Loucy (cell line): ENCODE measurements at regions not wholly inside any gene's neighbourhood (a gene's known extent, or its start where the extent isn't known, plus 50 kb on each side); places are given as distances from the start of the nearest gene placed in this dataset.

Experiments
- EZH2phosphoT487 ChIP-seq: fragments of 200-600 bp; IDR thresholded peaks from 2 replicates; pipeline ENCODE4 v1.6.1; 2018; ENCODE audit warnings: antibody characterized with exemption, mild to moderate bottlenecking, moderate library complexity, borderline replicate concordance
- TF ChIP-seq, protein P1 (sequence below): fragments of 200-600 bp; sonication (generic); conservative IDR thresholded peaks from 2 replicates; pipeline ENCODE4 v1.5.1; 2014; ENCODE audit warnings: mild to moderate bottlenecking, antibody characterized with exemption, low read length

DNA sequence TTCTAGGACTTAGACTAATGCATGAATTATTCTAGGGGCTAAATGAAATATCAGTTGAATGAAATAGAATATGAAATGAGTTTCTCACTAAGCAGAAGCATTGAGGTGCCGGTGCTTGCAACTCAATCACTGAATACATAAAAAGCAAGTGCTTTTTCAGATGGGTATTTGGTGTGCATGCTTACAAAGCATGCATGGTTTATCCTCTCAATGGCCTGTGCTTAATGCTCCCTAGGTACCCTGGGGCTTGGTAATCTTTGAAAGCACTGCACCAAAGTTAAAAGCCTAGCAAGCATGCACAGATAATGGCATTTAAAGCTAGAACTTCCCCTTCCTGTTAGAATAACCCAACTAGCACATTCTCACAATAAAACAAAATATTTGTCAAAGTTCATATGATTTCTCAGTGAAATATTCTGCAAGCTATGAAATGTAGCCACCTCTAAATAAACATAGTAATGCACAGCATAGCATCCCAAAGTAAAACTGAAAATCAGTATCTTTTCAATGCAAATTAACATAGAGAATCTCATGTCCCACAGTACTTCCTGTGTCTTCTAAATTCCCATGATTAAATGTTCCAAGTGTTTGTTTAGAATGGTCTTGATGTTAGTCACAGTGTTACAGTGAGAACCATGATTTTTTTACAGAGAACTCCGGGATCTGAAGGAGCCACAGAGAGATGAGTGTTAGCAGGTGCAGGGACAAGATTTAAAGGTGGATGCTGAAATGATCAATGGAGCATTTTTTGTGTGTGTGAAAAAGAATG, 143.4 kb upstream of the CDH6 start:
- TF ChIP-seq EZH2phosphoT487, result no peak
- TF ChIP-seq, protein P1, sequence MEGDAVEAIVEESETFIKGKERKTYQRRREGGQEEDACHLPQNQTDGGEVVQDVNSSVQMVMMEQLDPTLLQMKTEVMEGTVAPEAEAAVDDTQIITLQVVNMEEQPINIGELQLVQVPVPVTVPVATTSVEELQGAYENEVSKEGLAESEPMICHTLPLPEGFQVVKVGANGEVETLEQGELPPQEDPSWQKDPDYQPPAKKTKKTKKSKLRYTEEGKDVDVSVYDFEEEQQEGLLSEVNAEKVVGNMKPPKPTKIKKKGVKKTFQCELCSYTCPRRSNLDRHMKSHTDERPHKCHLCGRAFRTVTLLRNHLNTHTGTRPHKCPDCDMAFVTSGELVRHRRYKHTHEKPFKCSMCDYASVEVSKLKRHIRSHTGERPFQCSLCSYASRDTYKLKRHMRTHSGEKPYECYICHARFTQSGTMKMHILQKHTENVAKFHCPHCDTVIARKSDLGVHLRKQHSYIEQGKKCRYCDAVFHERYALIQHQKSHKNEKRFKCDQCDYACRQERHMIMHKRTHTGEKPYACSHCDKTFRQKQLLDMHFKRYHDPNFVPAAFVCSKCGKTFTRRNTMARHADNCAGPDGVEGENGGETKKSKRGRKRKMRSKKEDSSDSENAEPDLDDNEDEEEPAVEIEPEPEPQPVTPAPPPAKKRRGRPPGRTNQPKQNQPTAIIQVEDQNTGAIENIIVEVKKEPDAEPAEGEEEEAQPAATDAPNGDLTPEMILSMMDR, result no peak
